Breast epithelium (tissue), 3 donors: ENCODE measurements at regions not wholly inside any gene's neighbourhood (a gene's known extent, or its start where the extent isn't known, plus 50 kb on each side); places are given as distances from the start of the nearest gene placed in this dataset.

Experiments used
- POLR2A ChIP-seq: fragments of 450-650 bp; IDR thresholded peaks from one replicate; pipeline ENCODE4 v1.6.1; 2016; ENCODE audit warnings: antibody characterized with exemption, mild to moderate bottlenecking, moderate library complexity
- POLR2AphosphoS5 ChIP-seq, 3 donors: sonication (generic); formaldehyde crosslinking; IDR thresholded peaks; one replicate each; pipeline ENCODE4 v1.6.1; 2017; ENCODE audit warnings: antibody characterized with exemption in 3 of 3
- TF ChIP-seq, protein P1 (sequence below), 3 donors: fragments of 450-650 bp; IDR thresholded peaks; one replicate each; pipeline ENCODE4 v1.5.1; 2016 to 2017; ENCODE audit warnings: antibody characterized with exemption in 3 of 3, mild to moderate bottlenecking in 3 of 3, moderate library complexity in 3 of 3

GRCh38 chr2:177026253-177026652, 186.3 kb upstream of the HNRNPA3 start:
- TF ChIP-seq, protein P1, sequence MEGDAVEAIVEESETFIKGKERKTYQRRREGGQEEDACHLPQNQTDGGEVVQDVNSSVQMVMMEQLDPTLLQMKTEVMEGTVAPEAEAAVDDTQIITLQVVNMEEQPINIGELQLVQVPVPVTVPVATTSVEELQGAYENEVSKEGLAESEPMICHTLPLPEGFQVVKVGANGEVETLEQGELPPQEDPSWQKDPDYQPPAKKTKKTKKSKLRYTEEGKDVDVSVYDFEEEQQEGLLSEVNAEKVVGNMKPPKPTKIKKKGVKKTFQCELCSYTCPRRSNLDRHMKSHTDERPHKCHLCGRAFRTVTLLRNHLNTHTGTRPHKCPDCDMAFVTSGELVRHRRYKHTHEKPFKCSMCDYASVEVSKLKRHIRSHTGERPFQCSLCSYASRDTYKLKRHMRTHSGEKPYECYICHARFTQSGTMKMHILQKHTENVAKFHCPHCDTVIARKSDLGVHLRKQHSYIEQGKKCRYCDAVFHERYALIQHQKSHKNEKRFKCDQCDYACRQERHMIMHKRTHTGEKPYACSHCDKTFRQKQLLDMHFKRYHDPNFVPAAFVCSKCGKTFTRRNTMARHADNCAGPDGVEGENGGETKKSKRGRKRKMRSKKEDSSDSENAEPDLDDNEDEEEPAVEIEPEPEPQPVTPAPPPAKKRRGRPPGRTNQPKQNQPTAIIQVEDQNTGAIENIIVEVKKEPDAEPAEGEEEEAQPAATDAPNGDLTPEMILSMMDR (IDR thresholded peaks at IDR 0.05): no peak
- TF ChIP-seq POLR2A (no peak), POLR2AphosphoS5 (IDR thresholded peaks at IDR 0.05) (no peak)
